ENCODE measurements at regions not wholly inside any gene's neighbourhood (a gene's known extent, or its start where the extent isn't known, plus 50 kb on each side); places are given as distances from the start of the nearest gene placed in this dataset.

DNA sequence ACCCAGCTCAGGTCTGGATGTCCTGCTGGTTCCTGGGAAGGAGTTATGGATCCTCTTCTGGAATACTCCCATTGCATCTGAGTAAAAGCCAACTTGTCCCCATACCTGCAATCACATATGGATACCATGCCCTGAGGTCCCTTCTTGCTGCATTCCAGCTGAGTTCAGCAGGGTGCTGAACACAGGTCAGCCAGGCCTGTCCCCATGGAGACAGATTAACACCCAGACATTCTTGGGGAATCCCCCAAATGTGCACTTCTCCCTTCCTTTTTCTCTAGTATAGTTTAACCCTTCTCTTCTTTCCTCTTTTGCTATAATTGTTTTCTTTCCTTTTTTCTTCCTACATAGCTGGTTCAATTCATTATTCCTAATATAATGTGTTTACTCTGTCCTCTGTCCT, 799.6 kb upstream of the HS6ST1 start:
- no peak for DNase-seq

DNA sequence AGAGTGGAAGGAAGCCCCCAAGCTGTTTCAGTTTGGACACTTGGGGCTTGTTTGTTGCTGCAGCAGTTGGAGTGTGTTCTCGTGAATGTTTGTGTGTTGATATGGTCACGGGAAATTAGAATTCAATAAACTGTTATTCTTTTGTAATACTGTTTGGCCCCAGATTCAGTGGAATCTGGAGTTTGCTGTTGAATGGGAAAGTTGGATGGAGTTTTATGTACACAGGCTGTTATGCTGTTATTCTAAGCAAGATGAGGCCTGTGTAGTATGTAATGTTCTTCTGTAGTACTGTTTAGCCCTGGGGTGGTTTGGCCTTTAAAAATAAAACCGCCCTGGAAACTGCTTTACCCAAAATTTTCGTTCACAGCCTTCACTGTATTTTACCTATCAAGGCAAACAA, 810.4 kb upstream of the HS6ST1 start:
- no peak for DNase-seq

DNA sequence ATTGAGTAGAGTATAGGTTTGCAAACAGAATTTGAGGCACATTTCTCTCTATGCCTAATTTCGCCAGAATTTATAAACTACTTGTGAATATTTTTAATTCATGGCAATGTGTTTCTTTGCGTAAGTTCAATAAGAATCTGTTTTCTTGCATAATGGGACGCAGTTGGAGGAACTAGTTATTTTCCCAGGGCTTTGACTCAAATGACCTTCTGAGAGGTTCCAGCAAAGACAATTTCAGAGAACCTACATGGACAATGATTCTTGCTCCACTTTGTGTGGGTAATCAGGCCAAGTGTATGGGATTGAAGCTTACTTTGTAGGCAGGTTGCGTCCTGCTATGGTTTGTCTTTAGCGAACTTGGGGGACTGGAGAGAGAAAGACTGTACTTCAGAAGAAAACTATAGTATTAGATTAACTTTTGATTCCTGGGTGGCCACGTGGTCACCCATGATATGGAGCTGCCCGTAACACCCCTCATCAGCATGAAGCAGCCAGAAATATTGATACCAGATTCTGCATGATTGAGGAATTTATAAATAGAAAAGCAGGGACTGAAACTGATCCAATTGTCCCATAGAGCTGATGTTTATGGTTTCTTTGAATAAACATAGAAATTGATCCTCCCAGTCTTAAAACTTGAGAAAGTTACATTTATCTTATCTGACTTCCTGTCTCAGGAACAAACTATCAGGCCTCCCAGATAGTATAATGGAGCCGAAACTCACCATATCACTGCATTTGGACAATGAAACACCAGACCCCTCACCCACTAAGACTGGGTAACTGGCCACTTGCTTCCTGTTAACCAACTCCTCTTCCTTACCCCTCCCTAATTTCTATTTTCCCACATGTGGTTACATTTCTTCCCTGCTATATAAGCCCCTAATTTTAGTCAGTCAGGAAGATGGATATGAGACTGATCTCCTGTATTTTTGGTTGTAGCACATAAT, 815.3 kb upstream of the HS6ST1 start:
- DNase-seq, result no peak

DNA sequence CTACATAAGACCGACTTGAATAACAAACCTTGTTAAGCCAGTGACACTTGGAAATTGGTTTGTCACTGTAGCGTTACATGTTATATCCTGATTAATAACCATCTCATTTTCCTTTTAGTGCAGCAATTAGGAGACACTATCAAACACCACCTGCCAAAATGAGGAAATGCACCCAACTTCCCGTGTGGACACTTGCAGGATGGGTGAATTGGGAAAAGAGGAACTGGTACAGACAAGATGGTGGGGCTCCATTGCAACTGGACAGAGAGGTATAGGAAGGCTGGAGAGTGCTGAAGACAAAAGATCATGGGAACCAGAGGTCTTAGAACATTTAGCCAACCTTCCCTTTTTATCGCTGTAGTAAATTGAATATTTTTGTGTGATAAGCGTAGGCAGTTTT, 816.3 kb upstream of the HS6ST1 start:
- DNase-seq, result no peak

DNA sequence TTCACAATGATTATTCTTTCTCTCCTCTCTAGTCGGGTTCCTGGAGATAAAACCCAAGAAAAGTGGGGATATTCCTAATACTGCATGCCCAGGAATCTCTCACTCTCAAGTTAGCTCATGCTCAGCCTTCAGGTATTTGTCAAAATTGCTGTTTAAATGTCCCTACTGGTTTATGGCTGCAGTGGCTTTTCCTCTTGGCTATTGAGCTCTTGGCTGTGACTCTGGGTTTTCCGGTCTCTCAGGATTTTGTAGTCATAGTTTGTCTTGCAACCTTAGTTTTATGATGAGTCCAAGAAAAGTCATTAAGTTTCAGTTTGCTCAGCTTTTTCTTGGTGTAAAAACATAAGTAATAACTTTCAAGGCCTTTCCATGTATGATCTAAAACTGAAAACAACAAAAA, 820.7 kb upstream of the HS6ST1 start:
- no peak for DNase-seq

DNA sequence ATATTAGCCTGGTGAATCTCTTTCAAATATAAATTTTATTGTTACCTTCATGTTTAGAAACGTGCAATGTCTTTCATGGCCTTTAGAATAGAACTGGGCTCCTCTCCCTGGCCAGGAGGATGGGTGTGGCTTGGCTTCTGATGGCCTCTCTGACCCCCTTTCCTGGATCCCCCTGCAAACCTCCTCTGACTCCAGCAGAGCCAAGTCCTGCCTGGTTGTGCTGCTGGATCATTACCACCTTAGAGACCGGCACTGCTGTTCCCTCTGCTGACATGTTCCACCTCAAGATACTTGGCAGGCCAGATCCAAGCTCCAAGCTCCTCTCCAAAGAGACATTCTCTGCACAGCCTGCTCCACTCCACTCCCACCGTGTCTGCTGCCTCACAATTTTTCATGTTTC, 823.8 kb upstream of the HS6ST1 start:
- no peak for DNase-seq

DNA sequence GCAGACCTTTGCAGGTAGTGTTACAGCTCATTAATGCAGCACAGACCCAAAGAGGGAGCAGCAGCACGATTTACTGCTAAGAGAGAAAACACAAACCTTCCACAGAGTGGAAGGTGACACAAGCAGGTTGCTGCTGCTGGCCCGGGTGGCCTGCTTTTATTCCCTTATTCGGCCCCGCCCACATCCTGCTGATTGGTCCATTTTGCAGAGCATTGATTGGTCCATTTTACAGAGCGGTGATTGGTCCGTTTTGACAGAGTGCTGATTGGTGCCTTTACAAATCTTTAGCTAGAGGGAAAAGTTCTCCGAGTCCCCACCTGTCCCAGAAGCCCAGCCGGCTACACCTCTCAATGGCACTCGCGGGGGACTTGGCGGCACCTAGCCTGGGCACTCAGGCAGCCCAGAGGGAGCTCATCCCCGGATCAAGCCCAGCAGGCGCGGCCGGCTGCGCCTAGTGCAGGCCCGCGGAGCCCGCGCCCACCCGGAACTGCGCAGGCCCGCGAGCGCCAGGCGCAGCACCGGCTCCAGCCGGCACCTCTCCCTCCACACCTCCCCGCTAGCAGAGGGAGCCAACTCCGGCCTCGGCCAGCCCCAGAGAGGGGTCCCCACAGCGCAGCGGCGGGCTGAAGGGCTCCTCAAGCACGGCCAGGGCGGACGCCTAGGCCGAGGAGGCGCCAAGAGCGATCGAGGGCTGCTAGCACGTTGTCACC, 825.6 kb upstream of the HS6ST1 start:
- no peak for DNase-seq

DNA sequence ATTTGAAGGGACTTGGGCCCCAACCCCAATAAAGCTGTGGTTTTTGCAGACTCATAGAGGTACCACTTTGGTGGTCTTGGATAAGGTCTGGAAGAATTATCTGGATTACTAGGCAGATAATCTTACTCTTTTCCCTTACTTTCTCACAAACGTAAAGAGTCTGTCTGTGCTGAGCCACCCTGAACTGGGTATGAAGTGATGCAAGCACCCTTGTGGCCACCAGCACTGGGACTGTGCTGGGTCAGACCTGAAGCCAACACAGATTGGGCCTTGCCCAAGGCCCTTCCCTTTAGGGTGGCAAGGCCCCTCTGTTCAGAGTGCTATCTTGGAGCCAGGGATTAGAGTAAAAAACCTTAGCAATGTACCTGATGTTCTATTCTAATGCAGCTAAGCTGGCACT, 827.0 kb upstream of the RAB6C start:
- DNase-seq, result no peak

DNA sequence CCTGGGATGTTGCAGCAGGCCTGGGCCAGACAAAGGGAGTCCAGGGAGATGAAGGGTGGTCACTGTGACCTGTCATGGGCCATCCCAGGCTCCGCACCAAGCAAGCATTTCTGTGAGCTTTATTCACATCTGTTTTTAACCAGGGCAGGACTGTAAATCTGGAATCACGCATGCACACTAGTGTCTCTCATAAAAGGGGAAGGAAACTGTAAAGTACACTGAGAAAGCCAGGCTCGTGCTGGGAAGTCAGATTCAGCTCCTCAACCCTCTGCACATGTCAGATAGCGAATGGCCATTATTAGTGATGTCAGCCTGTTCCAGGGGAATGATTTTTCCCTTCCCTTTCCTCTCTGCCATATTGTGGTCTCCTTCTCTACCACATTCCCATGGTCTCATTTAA, 818.6 kb upstream of the RAB6C start:
- no peak for DNase-seq

DNA sequence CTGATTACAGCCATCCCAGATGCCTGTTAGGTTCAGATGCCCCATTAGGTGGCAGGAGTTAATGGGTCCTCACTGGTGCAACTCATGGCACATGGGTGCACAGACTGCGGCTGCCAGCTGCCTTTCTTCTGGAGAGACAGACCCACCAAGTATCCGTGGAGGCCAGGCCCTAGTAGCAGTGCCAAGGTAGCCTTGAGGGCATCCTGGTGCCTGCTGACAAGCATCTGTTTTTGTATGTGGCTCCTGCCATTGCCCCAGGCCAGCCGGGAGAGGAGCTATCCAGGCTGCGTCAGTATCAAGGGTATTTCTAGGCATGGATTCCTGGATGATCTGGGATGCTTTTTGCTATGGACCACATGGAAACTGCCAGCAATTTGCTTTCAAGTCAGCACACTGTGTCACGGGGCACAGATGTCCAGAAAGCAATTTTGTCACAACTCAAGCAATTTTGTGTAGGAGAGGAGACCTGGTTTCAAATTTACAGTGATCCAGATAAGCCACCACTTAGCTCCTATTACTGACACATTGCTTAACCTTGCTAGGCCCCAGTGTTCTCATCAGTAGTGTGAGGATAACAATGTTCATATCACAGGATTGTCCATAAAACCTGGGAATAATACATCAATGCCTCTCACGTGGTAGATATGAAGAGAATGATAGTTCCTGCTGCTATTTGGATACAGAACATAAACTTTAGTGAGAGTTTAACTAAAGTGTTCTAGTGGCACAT, 815.1 kb upstream of the RAB6C start:
- no peak for DNase-seq

DNA sequence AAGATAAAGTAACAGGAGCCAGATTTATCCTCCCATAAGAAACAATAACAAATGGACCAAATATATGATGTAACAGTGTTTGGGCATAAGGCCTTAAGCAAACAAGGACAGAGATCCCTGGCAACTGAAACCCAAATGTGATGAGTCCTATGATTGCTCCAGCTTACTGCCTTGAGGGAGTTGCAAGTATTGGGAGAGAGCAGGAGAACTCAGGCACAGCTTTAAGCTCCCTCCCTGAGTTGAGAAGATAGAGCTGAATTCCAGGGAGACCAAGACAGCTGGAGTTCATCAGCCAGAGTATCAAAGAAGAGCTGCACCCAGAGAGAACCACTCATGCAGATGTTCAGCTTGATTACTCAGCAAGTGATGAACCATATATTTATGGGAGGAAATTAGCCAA, 814.5 kb upstream of the RAB6C start:
- DNase-seq, result no peak

DNA sequence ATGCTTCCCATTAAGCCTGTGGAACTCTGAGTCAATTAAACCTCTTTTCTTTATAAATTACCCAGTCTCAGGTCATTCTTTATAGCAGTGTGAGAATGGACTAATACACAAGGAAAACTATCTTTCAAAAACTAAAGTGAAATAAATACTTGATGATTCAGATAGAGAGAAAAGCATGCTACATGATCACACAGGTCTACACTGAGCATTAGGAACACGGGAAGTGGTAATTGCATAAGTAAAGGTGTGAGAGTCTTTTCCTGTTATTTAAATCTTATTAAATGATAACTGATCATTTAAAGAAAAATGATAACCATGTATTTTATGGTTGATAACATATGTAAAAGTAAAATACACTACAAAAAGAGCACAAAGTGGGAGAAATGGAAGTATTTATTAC, 812.0 kb upstream of the RAB6C start:
- no peak for DNase-seq

DNA sequence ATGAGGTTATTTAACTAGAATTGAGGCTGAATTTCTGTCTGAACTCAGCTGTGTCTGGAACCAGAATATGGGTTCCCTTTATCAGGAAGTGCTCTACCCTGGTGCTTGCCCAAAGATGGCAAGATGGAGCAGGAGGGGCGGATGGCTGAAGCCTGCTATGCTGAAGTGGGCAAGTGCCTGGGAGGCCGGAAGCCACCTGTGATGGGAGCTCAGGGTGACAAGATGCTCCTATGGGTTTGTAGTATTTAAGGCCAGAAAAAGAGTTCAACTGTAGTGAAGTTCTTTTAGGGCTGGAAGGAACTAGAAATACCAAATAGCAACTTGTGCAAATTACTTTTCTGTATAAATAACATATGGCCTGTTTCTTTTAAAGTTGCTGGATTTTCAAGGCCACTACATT, 808.9 kb upstream of the RAB6C start:
- no peak for DNase-seq

DNA sequence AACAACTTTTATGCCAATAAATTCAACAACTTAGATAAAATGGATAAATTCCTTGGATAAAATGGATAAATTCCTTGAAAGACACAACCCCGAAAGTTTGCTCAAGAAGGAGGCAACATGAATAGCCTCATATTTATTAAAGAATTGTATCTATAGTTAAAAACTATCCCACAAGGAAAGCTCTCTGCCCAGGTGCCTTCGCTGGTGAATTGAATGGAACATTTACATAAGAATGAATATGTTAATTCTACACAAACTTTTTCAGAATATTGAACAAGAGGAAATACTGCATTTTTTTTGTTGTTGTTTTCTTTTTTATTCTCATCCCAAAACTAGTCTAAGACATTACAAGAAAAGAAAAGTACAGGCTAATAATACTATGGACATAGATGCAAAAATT, 805.3 kb upstream of the RAB6C start:
- DNase-seq, result no peak

DNA sequence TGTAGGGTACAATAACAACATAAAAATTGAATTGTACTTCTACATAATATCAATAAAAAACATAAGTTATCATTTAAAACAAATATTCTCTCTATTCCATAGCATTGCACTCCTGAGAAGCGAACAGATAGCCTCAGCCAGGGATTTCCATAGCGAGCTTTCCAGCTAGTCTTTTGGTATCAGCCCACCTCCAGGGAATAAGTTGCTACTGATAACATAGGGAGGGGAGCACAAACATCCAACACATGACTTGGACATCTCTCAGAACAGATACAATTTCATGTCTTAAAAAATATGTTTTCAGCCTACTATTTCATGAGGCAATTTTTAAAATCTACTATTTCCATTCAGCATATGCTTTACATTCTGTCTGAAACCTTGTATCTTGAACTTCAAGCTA, 804.4 kb upstream of the RAB6C start:
- DNase-seq, result no peak

DNA sequence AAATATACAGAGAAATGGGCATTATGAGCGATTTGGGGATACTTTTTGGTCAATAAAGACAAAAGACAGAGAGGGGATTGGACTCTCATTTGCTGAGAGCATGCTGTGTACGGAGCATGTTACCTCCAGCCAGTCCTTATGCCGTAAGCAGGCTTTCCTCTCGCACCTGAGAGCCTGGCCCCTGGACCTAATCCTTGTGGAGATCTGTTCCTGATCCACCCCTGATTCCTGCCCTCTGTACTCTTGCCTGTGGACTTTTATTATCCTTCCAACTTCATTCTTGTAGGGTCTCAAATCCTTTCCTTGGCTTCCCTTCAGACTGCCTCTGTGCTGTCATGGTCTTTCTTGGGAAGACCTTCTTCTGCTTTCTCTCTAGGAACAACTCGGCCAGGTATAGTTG, 803.1 kb upstream of the RAB6C start:
- DNase-seq, result no peak

DNA sequence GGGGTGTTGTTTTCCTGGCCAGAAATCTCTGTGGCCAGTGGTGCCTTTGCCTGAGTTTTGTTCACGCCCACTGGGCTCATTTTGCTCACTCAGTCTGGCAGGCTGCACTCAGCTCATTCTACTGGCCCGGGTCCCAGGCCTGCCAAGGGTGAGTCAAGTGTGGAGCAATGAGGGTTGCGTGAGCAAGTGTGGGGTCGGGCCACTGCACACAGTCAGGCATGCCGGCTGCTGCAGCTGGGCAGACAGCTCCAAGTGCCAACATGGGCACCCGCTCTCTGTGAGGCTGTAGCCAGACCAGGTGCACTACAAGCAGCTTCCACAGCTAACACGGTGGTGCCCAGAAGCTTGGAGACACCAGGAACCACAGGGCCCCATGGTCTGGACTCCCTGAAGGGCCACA, 801.1 kb upstream of the RAB6C start:
- DNase-seq, result no peak

DNA sequence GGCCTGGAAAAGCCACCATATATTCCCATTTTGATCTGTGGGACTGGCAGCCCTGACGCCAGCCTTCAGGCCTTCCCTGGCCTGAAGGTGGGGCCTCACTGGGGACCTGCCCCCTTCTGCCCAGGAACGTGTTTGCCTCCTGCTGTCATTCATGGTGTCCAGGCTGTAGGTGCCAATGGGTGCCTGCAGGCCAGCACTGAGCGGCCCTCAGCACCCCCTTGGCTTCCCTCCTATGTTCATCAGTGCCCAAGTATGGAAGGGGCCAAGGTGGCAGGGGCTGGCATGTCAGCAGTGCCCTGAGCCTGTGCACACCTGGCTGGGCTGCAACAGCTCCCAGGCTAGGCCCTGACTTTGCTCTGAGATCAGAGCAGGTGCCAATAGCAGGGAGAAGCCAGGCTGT, 800.3 kb upstream of the RAB6C start:
- DNase-seq, result no peak

DNA sequence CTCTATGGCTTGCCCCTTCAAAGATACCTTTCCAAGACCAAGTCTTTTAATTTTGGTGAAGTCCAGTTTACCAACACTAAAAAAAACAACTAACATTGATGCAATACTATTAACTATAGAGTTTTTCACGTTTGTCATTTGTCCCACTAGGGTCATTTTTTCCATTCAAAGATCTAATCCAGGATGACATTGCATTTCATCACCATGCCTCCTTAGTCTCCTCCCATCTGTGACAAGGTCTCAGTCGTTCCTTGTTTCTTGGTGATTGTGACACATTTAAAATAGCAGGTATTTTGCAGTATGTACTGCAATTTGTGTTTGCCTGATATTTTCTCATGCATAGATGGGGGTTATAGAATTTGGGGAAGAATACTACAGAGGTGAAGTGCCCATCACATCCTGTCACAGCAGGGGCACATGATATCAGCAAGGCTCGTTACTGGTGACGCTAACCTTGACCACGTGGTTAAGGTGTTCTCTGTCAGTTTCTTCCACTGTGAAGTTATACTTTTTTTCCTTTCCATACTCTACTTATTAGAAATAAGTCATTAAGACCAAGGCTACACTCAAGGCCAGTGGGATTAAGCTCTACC, 799.2 kb upstream of the RAB6C start:
- no peak for DNase-seq

DNA sequence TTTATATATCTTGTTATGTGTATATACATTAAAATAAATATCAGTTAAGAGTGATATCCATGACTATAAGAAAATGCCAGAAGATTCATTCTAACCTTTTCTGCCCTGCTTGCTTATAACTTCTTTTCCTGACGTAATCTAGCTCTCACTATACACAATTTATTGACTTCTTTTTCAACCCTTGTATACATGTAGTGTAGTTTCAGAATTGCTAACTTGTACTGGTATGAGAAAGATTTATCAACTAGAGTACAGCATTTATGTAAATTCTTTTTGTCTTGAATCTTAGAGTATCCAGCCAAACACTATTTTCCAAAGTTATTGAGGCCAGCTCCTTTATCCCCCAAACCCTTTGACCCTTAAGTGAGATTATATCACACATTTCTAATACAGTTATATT, 798.0 kb upstream of the RAB6C start:
- no peak for DNase-seq

DNA sequence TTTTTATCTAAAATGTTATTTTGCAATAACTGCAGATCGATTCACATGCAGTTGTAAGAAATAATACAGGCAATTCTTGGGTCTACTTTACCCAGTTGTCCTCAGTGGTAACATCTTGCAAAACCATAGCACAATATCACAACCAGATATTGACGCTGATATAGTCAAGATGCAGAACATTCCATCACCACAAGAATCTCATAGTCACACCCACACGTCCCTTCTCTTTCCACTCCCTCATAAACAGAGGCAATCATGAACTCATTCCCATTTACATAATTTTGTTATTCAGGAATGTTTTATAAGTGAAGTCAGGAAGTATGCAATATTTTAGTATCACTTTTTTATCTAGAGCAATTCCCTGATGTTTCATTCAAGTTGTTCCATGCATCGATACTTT, 797.5 kb upstream of the RAB6C start:
- no peak for DNase-seq

DNA sequence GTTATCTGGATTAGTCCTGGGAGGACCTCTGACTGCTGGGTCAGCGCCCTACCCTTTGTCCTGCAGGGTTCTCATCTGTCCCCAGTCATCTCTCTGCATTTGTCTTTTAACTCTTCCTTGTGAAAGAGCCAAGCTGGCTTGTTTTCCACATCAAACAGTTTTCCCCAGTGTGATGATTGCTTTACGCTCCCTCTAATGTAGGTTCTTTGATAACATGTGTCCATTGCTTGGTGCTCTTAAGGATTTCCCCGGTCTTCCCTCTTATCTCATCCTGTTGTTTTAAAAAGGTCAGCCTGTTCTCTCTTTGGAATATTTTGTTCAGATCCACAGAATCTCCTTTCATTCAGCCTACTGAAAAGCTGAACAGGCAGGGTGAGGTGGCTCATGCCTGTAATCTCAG, 792.1 kb upstream of the RAB6C start:
- DNase-seq, result no peak

DNA sequence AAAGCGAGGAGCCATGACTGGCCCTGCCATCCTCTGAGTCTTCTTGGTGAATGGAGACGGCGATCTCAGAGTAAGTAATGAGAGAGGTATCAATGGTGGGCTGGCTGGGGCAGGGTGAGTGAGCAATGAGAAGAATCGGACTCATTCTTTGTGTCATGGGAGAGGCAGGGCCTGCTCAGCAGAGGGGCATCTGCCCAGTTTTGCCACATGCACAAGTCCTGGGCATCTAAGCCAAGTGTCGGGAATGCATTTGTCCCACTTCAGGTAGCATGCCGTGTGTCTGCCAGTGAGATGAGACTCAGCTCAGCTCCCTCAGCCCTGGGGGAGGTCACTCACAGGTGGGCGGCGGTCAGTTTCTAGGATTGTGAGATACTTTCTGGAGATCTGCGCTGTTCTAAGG, 791.0 kb upstream of the RAB6C start:
- DNase-seq, result no peak

Data from EL (cell line).